ENCODE measurements at regions not wholly inside any gene's neighbourhood (a gene's known extent, or its start where the extent isn't known, plus 50 kb on each side); places are given as distances from the start of the nearest gene placed in this dataset.

DNA sequence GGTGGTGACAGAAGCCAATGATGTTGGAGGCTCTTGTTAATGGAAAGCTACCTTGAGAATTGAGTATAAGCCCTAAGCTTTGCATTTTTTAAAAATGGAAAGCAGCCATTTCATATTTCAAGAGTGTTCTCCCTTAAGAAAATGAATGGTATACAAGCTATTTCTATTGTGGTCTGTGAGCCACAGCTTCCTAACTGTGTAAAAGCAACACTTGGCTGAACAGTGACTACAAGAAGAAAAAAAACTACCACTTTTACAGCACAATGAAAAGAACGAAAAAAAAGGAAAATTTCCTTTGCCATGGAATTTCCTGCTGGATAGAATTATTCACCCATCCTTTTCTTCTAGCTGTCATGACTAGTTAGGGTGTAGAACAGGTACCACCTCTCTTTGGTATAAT lies 397.1 kb upstream of the BTBD3 start:
- TF ChIP-seq, protein P1, sequence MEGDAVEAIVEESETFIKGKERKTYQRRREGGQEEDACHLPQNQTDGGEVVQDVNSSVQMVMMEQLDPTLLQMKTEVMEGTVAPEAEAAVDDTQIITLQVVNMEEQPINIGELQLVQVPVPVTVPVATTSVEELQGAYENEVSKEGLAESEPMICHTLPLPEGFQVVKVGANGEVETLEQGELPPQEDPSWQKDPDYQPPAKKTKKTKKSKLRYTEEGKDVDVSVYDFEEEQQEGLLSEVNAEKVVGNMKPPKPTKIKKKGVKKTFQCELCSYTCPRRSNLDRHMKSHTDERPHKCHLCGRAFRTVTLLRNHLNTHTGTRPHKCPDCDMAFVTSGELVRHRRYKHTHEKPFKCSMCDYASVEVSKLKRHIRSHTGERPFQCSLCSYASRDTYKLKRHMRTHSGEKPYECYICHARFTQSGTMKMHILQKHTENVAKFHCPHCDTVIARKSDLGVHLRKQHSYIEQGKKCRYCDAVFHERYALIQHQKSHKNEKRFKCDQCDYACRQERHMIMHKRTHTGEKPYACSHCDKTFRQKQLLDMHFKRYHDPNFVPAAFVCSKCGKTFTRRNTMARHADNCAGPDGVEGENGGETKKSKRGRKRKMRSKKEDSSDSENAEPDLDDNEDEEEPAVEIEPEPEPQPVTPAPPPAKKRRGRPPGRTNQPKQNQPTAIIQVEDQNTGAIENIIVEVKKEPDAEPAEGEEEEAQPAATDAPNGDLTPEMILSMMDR (IDR thresholded peaks at IDR 0.05; ENCODE audit: insufficient read depth, low read length): no peak
- no peak overlapping the region for H3K4me3 ChIP-seq (ENCODE audit: low read depth, low read length)
- DNase-seq (ENCODE audit: low read depth): no peak

DNA sequence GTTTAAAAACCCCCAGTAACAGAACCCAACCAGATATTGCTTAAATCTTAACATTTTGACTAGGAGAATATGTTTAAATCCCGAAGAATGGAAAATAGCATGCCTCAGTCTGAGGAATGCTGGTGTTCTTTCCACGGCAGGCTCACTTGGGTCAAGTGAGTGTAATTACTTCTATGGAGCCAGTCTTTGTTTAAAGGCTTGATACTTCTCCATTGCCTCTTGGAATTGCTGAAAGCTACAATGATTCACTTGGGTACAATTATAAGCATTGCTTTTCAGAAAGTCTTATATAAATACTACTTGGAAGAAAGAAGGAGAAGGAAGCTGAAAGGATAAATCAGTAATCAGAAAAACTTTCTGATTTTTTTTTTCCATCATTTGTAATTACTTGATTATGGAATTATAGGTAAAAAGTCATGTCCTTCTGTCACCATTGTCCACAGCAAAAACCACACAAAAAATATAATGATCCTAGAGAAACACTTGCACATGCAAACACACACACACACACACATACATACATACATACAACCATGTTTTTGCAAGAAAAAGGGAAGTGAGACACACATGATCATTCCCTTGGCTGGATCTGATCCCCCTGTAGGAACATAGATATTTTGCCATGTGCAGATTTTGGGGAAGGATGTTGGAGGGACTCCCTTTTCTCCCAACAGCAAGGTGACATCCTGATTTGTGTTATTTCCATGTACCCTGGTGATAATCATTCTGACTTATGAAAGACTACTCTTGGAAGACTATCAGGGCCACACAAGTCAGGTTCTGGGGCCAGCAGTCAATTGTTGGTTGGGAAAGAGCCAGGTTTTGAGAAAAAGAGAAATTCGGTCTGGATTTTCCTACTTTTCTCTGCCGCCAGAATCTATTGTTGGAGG lies 396.0 kb upstream of the BTBD3 start:
- TF ChIP-seq, protein P1 (IDR thresholded peaks at IDR 0.05; ENCODE audit: insufficient read depth, low read length): no peak
- no peak for DNase-seq (ENCODE audit: low read depth)
- H3K4me3 ChIP-seq (ENCODE audit: low read depth, low read length): no peak overlapping the region

DNA sequence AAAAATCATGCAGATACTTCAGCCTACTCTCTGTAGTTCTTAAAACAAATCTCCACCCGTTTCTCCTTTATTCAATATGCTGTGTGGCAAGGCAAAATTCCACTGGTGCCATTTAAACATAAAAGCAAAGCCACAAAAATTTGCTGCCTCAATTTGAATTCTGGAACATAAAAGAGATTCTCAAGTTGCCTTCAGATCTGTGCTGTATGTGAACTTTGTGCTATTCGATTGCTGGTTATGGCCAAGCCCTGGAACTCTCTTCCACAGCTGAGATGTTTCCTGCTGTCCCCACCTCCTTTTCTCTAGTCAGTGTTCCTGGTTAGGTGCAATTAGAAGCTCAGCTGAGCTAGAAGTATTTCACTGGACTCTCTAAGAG lies 395.3 kb upstream of the BTBD3 start:
- TF ChIP-seq, protein P1 (IDR thresholded peaks at IDR 0.05; ENCODE audit: insufficient read depth, low read length): no peak
- DNase-seq (ENCODE audit: low read depth): no peak
- no peak overlapping the region for H3K4me3 ChIP-seq (ENCODE audit: low read depth, low read length)

DNA sequence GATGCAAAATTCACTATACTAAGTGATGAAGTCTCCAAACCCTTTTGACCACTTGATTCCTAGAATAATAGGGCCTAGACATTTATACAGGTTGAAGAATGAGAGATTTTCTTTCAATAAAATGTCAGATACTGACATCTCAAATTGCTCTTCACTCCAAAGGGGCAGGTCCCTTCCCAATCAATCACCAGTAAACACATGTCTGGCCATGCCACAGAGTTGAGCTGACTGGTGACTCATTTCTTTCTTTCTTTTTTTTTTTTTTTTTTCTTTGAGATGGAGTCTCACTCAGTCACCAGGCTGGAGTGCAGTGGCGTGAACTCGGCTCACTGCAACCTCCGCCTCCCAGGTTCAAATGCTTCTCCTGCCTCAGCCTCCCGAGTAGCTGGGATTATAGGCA lies 388.6 kb upstream of the BTBD3 start:
- TF ChIP-seq, protein P1 (IDR thresholded peaks at IDR 0.05; ENCODE audit: insufficient read depth, low read length): no peak
- no peak overlapping the region for H3K4me3 ChIP-seq (ENCODE audit: low read depth, low read length)
- DNase-seq (ENCODE audit: low read depth): no peak

DNA sequence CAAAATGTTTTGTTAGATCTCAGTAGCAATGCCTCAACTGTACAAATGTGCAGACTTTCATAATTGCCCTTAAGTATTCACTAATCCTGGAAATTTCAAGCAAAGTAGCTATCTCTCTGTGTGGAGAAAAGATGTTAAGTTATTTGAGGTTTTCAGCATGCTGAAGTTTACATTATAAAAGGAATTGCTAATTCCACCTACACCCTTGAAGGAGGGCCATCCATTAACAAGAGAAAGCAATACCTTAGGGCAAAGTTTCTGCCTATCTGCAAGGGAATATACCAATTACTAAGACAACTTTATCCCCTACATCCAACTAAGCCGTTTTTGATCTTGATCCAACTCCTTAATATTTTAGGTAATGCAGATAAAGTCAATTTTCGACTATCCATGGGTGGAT lies 380.7 kb upstream of the BTBD3 start:
- DNase-seq (ENCODE audit: low read depth): no peak
- TF ChIP-seq, protein P1 (IDR thresholded peaks at IDR 0.05; ENCODE audit: insufficient read depth, low read length): no peak
- no peak overlapping the region for H3K4me3 ChIP-seq (ENCODE audit: low read depth, low read length)

DNA sequence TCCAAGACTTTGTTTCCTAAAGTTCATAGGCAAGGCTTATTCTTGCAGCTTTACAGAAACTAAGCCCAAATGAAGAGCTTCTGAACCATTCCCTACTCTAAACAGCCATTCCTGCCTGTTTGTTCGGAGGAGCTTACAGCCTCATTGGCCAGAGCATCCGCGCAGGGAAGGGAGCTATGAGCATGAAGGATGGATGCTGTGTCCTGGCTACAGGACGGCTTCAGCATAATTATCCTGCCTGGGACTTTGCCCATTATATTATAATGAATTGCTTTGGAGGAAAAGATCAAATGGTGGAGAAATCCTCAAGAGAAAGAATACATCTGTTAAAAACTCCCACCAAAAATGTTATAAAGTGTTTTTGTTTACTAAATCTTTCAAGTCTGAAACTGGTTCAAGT lies 378.2 kb upstream of the BTBD3 start:
- DNase-seq (ENCODE audit: low read depth): no peak
- TF ChIP-seq, protein P1 (IDR thresholded peaks at IDR 0.05; ENCODE audit: insufficient read depth, low read length): no peak
- H3K4me3 ChIP-seq (ENCODE audit: low read depth, low read length): no peak overlapping the region

Measured in fibroblast of the aortic adventitia (primary cell).